Endothelial cell (in vitro differentiated cells): ENCODE measurements at regions not wholly inside any gene's neighbourhood (a gene's known extent, or its start where the extent isn't known, plus 50 kb on each side); places are given as distances from the start of the nearest gene placed in this dataset.

ENCODE experiments used
- DNase-seq: peaks from one replicate; pipeline ENCODE4 v3.0.0; 2021; ENCODE audit warnings: low spot score
- H3K27ac Mint-ChIP-seq: one replicate; pipeline ENCODE4 v1.8.0; 2021; ENCODE audit warnings: mixed read lengths, inconsistent platforms; ENCODE audit not compliant: unreplicated experiment
- H3K27me3 Mint-ChIP-seq: one replicate; pipeline ENCODE4 v1.8.0; 2021; ENCODE audit warnings: mild to moderate bottlenecking, moderate library complexity, mixed read lengths, inconsistent platforms; ENCODE audit not compliant: unreplicated experiment
- H3K36me3 Mint-ChIP-seq: one replicate; pipeline ENCODE4 v1.8.0; 2021; ENCODE audit warnings: mild to moderate bottlenecking, low read depth, mixed read lengths, inconsistent platforms; ENCODE audit not compliant: unreplicated experiment
- H3K4me1 Mint-ChIP-seq: one replicate; pipeline ENCODE4 v1.8.0; 2021; ENCODE audit warnings: mild to moderate bottlenecking, mixed read lengths, inconsistent platforms; ENCODE audit not compliant: unreplicated experiment
- H3K4me3 Mint-ChIP-seq: one replicate; pipeline ENCODE4 v1.8.0; 2021; ENCODE audit warnings: mild to moderate bottlenecking, mixed read lengths, inconsistent platforms; ENCODE audit not compliant: unreplicated experiment
- H3K9me3 Mint-ChIP-seq: one replicate; pipeline ENCODE4 v1.8.0; 2021; ENCODE audit warnings: mixed read lengths, inconsistent platforms; ENCODE audit not compliant: unreplicated experiment
- TF ChIP-seq, protein P1 (sequence below): fragments of 200-600 bp; sonication (generic); IDR thresholded peaks from one replicate; pipeline ENCODE4 v1.5.0; 2021; ENCODE audit warnings: antibody characterized with exemption; ENCODE audit not compliant: unreplicated experiment

DNA sequence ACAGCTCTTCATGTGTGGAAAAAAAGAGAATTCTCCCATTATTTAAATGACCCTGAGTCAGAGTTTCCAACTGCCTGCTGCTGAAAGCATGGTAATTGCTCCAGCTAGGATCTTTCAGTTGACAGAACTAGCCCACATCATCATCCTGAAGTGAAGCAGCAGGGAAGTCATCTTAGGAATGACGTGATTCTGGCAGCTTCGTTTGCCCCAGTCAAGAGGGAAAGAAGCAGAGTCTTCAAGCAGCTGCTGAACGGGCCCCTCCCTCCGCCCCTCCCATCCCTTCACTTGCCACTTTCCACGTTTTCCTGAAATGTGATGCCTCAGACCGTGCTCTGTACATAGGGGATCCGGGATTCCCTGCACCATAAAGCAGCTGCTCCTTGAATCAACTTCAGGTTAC lies 455.0 kb upstream of the TMEM132C start:
- Mint-ChIP-seq H3K4me3 (no peak overlapping the region), H3K9me3 (peaks cover 21% of the 10 kb centered on the region), H3K36me3 (no peaks in the 10 kb centered on the region), H3K27me3 (peaks cover 5% of the 10 kb centered on the region), H3K27ac (no peak overlapping the region), H3K4me1 (no peaks in the 10 kb centered on the region)
- TF ChIP-seq, protein P1, sequence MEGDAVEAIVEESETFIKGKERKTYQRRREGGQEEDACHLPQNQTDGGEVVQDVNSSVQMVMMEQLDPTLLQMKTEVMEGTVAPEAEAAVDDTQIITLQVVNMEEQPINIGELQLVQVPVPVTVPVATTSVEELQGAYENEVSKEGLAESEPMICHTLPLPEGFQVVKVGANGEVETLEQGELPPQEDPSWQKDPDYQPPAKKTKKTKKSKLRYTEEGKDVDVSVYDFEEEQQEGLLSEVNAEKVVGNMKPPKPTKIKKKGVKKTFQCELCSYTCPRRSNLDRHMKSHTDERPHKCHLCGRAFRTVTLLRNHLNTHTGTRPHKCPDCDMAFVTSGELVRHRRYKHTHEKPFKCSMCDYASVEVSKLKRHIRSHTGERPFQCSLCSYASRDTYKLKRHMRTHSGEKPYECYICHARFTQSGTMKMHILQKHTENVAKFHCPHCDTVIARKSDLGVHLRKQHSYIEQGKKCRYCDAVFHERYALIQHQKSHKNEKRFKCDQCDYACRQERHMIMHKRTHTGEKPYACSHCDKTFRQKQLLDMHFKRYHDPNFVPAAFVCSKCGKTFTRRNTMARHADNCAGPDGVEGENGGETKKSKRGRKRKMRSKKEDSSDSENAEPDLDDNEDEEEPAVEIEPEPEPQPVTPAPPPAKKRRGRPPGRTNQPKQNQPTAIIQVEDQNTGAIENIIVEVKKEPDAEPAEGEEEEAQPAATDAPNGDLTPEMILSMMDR: no peak
- DNase-seq: no peak

DNA sequence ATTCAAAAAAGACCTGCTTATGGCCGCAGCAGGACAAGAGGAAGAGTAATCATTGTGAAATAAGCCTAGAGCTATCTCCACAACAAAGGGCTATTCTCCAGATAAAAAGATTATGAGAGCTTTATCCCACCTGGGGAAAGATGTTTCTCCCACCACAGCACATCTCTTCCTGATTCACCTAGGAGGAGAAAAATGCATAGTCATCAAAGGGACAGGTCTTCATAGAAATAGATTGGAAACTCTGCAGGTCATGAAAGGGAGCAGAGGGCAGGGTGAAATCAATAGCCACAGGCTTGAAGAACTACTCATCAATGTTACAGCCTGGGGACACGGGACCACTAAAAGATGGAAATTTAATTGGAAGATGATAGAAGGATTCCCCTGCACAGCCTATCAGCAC lies 453.8 kb upstream of the TMEM132C start:
- DNase-seq: no peak
- H3K4me3 Mint-ChIP-seq: no peak overlapping the region
- TF ChIP-seq, protein P1: no peak
- peaks cover 21% of the 10 kb centered on the region for H3K9me3 Mint-ChIP-seq
- H3K27ac Mint-ChIP-seq: no peak overlapping the region
- no peaks in the 10 kb centered on the region for H3K4me1 Mint-ChIP-seq
- peaks cover 5% of the 10 kb centered on the region for H3K27me3 Mint-ChIP-seq
- H3K36me3 Mint-ChIP-seq: no peaks in the 10 kb centered on the region

DNA sequence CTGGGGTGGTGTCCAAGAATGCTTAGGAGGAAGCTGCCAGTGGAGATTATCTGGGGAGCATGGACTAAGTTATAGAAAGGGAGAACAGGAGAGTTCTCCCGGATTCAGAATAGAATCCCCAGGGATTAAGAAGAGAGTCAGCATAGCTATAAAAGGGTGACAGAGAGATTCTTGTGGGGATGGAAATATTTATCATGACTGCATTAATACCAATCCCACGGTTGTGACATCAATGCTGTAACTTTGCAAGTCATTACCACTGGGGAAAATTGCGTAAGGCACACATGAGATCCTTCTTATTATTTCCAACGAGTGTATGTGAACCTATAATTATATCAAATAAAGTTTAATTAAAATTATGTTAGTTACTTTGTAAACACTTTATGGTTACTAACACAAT lies 447.9 kb upstream of the TMEM132C start:
- H3K4me3 Mint-ChIP-seq: no peak overlapping the region
- H3K36me3 Mint-ChIP-seq: peaks cover 4% of the 10 kb centered on the region
- H3K27me3 Mint-ChIP-seq: peaks cover 6% of the 10 kb centered on the region
- no peak overlapping the region for H3K27ac Mint-ChIP-seq
- peaks cover 52% of the 10 kb centered on the region for H3K9me3 Mint-ChIP-seq
- DNase-seq: no peak
- TF ChIP-seq, protein P1: no peak
- no peaks in the 10 kb centered on the region for H3K4me1 Mint-ChIP-seq

DNA sequence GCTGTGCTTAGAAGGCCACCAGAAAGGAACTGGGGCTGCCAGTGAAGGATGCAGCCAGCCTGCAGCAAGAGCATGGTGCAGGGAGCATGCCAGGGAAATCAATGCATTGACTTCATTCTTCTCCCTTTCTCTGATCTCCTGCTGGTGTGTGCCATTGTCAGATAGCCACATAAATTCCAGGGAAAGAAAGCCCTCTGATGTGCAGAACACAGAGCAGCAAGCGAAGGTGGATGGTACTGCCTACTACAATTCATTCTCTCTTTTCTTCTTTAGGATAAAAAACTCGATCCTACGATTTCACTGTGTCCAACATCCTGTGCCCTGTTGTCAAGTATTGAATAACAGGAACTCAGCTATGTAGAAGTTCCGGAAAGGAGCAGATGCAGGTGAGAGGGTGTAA lies 446.7 kb upstream of the TMEM132C start:
- no peak overlapping the region for H3K27ac Mint-ChIP-seq
- H3K4me3 Mint-ChIP-seq: no peak overlapping the region

DNA sequence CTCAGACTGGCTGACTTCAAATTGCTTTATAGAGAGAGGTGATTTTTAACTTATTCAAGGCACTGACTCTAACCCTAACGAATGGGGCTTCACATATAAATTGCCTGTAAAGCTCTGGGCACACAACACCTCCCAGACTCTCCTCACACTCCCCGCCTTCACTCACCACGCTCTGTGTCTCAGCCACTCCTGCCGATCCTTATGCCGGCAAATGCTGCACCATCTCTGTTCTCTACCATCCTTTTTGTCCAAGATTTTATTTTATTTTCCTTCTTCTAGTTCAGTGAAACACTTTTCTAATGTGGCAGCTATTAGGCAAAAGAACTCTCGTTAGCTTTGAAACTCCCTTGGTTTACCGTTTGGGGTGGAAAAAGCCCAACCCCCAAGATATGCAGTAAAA lies 446.1 kb upstream of the TMEM132C start:
- Mint-ChIP-seq H3K4me3 (no peak overlapping the region), H3K9me3 (peaks cover 62% of the 10 kb centered on the region), H3K36me3 (peaks cover 10% of the 10 kb centered on the region), H3K4me1 (no peaks in the 10 kb centered on the region), H3K27ac (no peak overlapping the region), H3K27me3 (peaks cover 12% of the 10 kb centered on the region)
- DNase-seq: no peak
- TF ChIP-seq, protein P1: no peak

More for the DNA sequence above, 446.7 kb upstream of the TMEM132C start:
- Mint-ChIP-seq H3K4me1 (no peaks in the 10 kb centered on the region), H3K9me3 (peaks cover 57% of the 10 kb centered on the region), H3K36me3 (peaks cover 9% of the 10 kb centered on the region), H3K27me3 (peaks cover 12% of the 10 kb centered on the region)
- TF ChIP-seq, protein P1: no peak
- DNase-seq: no peak
